A673 (cell line): ENCODE measurements at regions not wholly inside any gene's neighbourhood (a gene's known extent, or its start where the extent isn't known, plus 50 kb on each side); places are given as distances from the start of the nearest gene placed in this dataset.

Experiments used
- BruUV-seq: library from RNA; stranded (reverse); fragments of 400-500 nt; replicated peaks from 2 replicates; lab custom pipeline; 2021; lab: Mats Ljungman, UMichigan
- CTCF ChIA-PET: fragments of 300-600 bp; sonication (Branson Sonifier 250); formaldehyde crosslinking; loops from one replicate; lab custom pipeline; 2022; ENCODE audit warnings: antibody characterized with exemption; lab: Charles Lee
- POLR2A ChIA-PET: fragments of 300-600 bp; sonication (Branson Sonifier 250); formaldehyde crosslinking; loops from one replicate; lab custom pipeline; 2022; ENCODE audit warnings: antibody characterized with exemption; ENCODE audit not compliant: low non-redundant PET; lab: Charles Lee
- DNase-seq: peaks from one replicate; pipeline ENCODE4 v3.0.0-alpha.2; 2015; ENCODE audit warnings: low spot score
- H3K27ac ChIP-seq: fragments of 200-600 bp; sonication (generic); 2 replicates; pipeline ENCODE4 v1.5.1; 2016; ENCODE audit warnings: mixed run types, low read depth, mild to moderate bottlenecking, mixed read lengths, antibody characterized with exemption, low read length; ENCODE audit not compliant: poor library complexity, severe bottlenecking
- H3K27me3 ChIP-seq: fragments of 200-600 bp; sonication (generic); replicated peaks from 2 replicates; pipeline ENCODE4 v1.6.1; 2017; ENCODE audit warnings: mixed run types, low read depth, mild to moderate bottlenecking, mixed read lengths, antibody characterized with exemption, low read length; ENCODE audit not compliant: insufficient read depth, poor library complexity
- H3K36me3 ChIP-seq: fragments of 200-600 bp; sonication (generic); 2 replicates; pipeline ENCODE4 v1.6.1; 2016; ENCODE audit warnings: mixed run types, mild to moderate bottlenecking, mixed read lengths, antibody characterized with exemption, low read length; ENCODE audit not compliant: insufficient read depth, poor library complexity, severe bottlenecking
- H3K4me1 ChIP-seq: fragments of 200-600 bp; sonication (generic); 2 replicates; pipeline ENCODE4 v1.6.1; 2017; ENCODE audit warnings: mixed run types, mild to moderate bottlenecking, mixed read lengths, antibody characterized with exemption, low read length; ENCODE audit not compliant: insufficient read depth, poor library complexity, severe bottlenecking
- H3K4me3 ChIP-seq: fragments of 200-600 bp; sonication (generic); 2 replicates; pipeline ENCODE4 v1.5.1; 2016; ENCODE audit warnings: low read depth, mixed run types, mild to moderate bottlenecking, mixed read lengths, low read length; ENCODE audit not compliant: poor library complexity, severe bottlenecking
- H3K9me3 ChIP-seq: fragments of 200-600 bp; sonication (generic); 2 replicates; pipeline ENCODE4 v1.6.1; 2016; ENCODE audit warnings: mixed run types, low read depth, mild to moderate bottlenecking, mixed read lengths, antibody characterized with exemption, low read length; ENCODE audit not compliant: poor library complexity, severe bottlenecking
- EZH2 ChIP-seq: fragments of 200-600 bp; sonication (generic); IDR thresholded peaks from 2 replicates; pipeline ENCODE4 v1.6.1; 2017; ENCODE audit warnings: borderline replicate concordance, low read depth, mild to moderate bottlenecking, mixed read lengths, antibody characterized with exemption, low read length; ENCODE audit not compliant: poor library complexity, severe bottlenecking
- intact Hi-C: fragments of 100-400 bp; cut with micrococcal nuclease; formaldehyde crosslinking; loops from one replicate; pipeline ENCODE4 v1.10.0; 2022; ENCODE audit not compliant: unreplicated experiment
- TF ChIP-seq, protein P1 (sequence below): fragments of 300-800, 200-600 bp; sonication (generic); conservative IDR thresholded peaks from 2 replicates; pipeline ENCODE4 v1.5.1; 2017; ENCODE audit warnings: low read depth, mild to moderate bottlenecking, antibody characterized with exemption, low read length, moderate library complexity, mixed read lengths

DNA sequence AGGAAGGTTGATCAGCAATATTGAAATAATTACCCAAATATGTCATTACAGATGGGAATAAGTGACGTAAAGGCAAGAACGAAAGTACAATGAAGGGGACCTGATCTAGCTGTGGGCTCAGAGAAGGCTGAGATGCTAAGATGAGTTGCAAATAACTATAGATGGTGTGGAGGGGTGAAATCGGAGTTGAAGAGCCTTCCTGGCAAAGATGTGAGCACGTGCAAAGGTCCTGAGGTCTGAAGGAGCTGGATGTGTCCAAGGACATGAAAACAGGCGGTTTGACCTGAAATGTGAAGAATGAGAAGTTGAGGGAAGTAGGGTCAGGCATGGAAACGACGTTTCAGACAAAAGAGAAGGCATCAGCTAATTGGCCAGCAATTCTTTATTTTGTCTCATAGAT, 61.6 kb upstream of the SLC45A1 start:
- no peak for TF ChIP-seq EZH2
- TF ChIP-seq, protein P1, sequence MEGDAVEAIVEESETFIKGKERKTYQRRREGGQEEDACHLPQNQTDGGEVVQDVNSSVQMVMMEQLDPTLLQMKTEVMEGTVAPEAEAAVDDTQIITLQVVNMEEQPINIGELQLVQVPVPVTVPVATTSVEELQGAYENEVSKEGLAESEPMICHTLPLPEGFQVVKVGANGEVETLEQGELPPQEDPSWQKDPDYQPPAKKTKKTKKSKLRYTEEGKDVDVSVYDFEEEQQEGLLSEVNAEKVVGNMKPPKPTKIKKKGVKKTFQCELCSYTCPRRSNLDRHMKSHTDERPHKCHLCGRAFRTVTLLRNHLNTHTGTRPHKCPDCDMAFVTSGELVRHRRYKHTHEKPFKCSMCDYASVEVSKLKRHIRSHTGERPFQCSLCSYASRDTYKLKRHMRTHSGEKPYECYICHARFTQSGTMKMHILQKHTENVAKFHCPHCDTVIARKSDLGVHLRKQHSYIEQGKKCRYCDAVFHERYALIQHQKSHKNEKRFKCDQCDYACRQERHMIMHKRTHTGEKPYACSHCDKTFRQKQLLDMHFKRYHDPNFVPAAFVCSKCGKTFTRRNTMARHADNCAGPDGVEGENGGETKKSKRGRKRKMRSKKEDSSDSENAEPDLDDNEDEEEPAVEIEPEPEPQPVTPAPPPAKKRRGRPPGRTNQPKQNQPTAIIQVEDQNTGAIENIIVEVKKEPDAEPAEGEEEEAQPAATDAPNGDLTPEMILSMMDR: no peak
- BruUV-seq: no TSS peak
- ChIA-PET CTCF (no interaction called here), POLR2A (no interaction called here)
- no peaks in the 10 kb centered on the region for H3K4me1 ChIP-seq
- H3K9me3 ChIP-seq: no peaks in the 10 kb centered on the region
- H3K27ac ChIP-seq: no peak overlapping the region
- DNase-seq: no peak
- intact Hi-C loops: no loop called here
- no peaks in the 10 kb centered on the region for H3K36me3 ChIP-seq
- no peaks in the 10 kb centered on the region for H3K27me3 ChIP-seq
- no peak overlapping the region for H3K4me3 ChIP-seq

DNA sequence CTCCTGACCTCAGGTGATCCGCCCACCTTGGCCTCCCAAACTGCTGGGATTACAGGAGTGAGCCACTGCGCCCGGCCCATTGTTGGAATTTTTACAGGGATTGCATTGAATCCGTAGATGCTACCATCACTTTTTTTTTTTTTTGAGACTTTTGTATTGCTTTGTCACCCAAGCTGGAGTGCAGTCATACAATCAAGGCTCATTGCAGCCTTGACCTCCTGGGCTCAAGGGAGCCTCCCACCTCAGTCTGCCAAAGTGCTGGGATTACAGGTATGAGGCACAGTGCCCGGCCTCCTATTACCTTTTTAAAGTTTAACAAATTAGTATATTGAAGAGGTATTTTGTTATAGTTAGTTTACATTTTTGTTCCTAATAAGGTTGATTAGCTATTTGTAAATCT, 62.2 kb upstream of the SLC45A1 start:
- no peak for TF ChIP-seq EZH2
- TF ChIP-seq, protein P1: no peak
- H3K27me3 ChIP-seq: no peaks in the 10 kb centered on the region
- no peak for DNase-seq
- intact Hi-C loops: no loop called here
- BruUV-seq: no TSS peak
- H3K4me1 ChIP-seq: no peaks in the 10 kb centered on the region
- CTCF ChIA-PET: no interaction called here
- H3K9me3 ChIP-seq: no peaks in the 10 kb centered on the region
- no peak overlapping the region for H3K27ac ChIP-seq
- H3K36me3 ChIP-seq: no peaks in the 10 kb centered on the region
- POLR2A ChIA-PET: no interaction called here
- H3K4me3 ChIP-seq: no peak overlapping the region

DNA sequence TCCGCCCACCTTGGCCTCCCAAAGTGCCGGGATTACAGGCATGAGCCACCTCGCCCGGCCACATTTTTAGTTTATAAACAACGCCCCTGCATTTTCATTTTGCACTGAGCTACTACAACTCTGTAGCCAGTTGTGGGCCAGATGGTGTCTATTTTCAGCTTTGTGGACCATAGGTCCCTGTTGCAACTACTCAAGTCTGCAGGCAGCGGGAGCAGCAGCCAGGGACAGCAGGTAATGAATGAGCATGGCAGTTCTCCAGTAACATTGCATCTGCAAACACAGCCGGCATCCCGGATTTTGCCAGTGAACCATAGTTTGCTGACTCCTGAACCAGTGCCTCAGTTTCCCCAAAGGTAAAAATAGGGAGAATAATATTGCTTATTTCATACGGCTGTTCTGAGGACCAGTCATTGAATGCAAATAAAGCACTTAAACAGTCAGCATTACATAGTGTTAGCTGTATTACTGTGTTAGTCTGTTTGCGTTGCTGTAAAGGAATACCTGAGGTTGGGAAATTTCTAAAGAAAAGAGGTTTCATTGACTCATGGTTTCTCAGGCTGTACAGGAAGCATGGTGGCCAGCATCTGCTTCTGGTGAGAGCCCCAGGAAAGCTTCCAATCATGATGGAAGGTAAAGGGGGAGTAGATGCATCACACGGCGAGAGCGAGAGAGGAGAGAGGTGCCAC, 65.5 kb upstream of the SLC45A1 start:
- ChIA-PET POLR2A (no interaction called here), CTCF (no interaction called here)
- no peak for DNase-seq
- TF ChIP-seq, protein P1: no peak
- TF ChIP-seq EZH2: no peak
- Histone ChIP-seq H3K27me3 (no peaks in the 10 kb centered on the region), H3K9me3 (no peaks in the 10 kb centered on the region), H3K27ac (no peak overlapping the region), H3K4me3 (no peak overlapping the region), H3K4me1 (no peaks in the 10 kb centered on the region), H3K36me3 (no peaks in the 10 kb centered on the region)
- intact Hi-C loops: no loop called here
- BruUV-seq: no TSS peak
